SK-N-SH (cell line): ENCODE measurements at regions not wholly inside any gene's neighbourhood (a gene's known extent, or its start where the extent isn't known, plus 50 kb on each side); places are given as distances from the start of the nearest gene placed in this dataset.

Experiments used
- CTCF ChIA-PET: fragments of 300-600, 350-600 bp; formaldehyde crosslinking; extraction: SDS; loops from one replicate; lab custom pipeline; 2021; lab: Yijun Ruan, JAX
- POLR2A ChIA-PET: fragments of 350-600 bp; sonication (Branson Sonifier 250); formaldehyde crosslinking; extraction: SDS; loops from one replicate; lab custom pipeline; 2020; ENCODE audit warnings: antibody characterized with exemption, inconsistent platforms; lab: Yijun Ruan, JAX
- DNase-seq: peaks from one replicate; pipeline ENCODE4 v3.0.0; 2012
- H2AFZ ChIP-seq: fragments of 200-600 bp; sonication (generic); 2 replicates; pipeline ENCODE4 v1.8.1; 2016; ENCODE audit warnings: antibody characterized with exemption, mild to moderate bottlenecking, low read depth
- H3F3A ChIP-seq: fragments of 200-600 bp; sonication (generic); replicated peaks from 2 replicates; pipeline ENCODE3; 2016; ENCODE audit warnings: antibody characterized with exemption, mild to moderate bottlenecking; ENCODE audit not compliant: insufficient read depth
- H3K27ac ChIP-seq, 2 experiments: fragments of 200-500 bp in 1 of 2; fragments of 200-600 bp in 1 of 2; sonication (Bioruptor generic) in 1 of 2; sonication (generic), shearing (Covaris generic) in 1 of 2; 2 replicates each; pipeline versions ENCODE4 v1.5.1 to v1.6.1; 2014 to 2016; ENCODE audit warnings: low read depth in 2 of 2, inconsistent platforms in 1 of 2, low read length in 1 of 2, mild to moderate bottlenecking in 1 of 2, mixed read lengths in 1 of 2
- H3K27me3 ChIP-seq: fragments of 200-600 bp; sonication (generic), shearing (Covaris generic); 2 replicates; pipeline ENCODE4 v1.6.1; 2016; ENCODE audit warnings: mixed run types; ENCODE audit not compliant: insufficient read depth
- H3K36me3 ChIP-seq, 2 experiments: fragments of 200-500 bp in 1 of 2; fragments of 200-600 bp in 1 of 2; sonication (Bioruptor generic) in 1 of 2; sonication (generic) in 1 of 2; replicated peaks in 1 of 2; 2 replicates each; pipeline versions ENCODE3 to v1.5.1; 2014 to 2016; ENCODE audit warnings: low read length in 1 of 2, mild to moderate bottlenecking in 1 of 2; ENCODE audit not compliant: insufficient read depth in 2 of 2, control insufficient read depth in 1 of 2
- H3K4me1 ChIP-seq, 2 experiments: fragments of 200-500 bp in 1 of 2; fragments of 200-600 bp in 1 of 2; sonication (Bioruptor generic) in 1 of 2; sonication (generic), shearing (Covaris generic) in 1 of 2; 2 replicates each; pipeline versions ENCODE4 v1.5.1 to v1.6.1; 2014 to 2016; ENCODE audit warnings: low read depth in 1 of 2, low read length in 1 of 2, mixed run types in 1 of 2; ENCODE audit not compliant: insufficient read depth in 2 of 2, control insufficient read depth in 1 of 2
- H3K4me2 ChIP-seq: fragments of 200-600 bp; sonication (generic), shearing (Covaris generic); 2 replicates; pipeline ENCODE4 v1.6.1; 2017; ENCODE audit warnings: mixed run types
- H3K4me3 ChIP-seq, 2 experiments: fragments of 200-500 bp in 1 of 2; fragments of 200-600 bp in 1 of 2; sonication (Bioruptor generic) in 1 of 2; sonication (generic), shearing (Covaris generic) in 1 of 2; 2 replicates each; pipeline versions ENCODE4 v1.5.1 to v1.8.1; 2014 to 2016; ENCODE audit warnings: low read depth in 2 of 2, inconsistent platforms in 1 of 2, low read length in 1 of 2, mild to moderate bottlenecking in 1 of 2, mixed read lengths in 1 of 2, moderate library complexity in 1 of 2
- H3K79me2 ChIP-seq: fragments of 200-600 bp; sonication (generic); 2 replicates; pipeline ENCODE4 v1.8.1; 2017; ENCODE audit warnings: mild to moderate bottlenecking; ENCODE audit not compliant: insufficient read depth
- H3K9ac ChIP-seq: fragments of 200-600 bp; sonication (generic); 2 replicates; pipeline ENCODE4 v1.6.1; 2017; ENCODE audit warnings: mixed run types
- H3K9me2 ChIP-seq: fragments of 200-600 bp; sonication (generic); 2 replicates; pipeline ENCODE4 v1.6.1; 2017; ENCODE audit warnings: mixed run types
- H3K9me3 ChIP-seq: fragments of 200-600 bp; sonication (generic); 2 replicates; pipeline ENCODE4 v1.6.1; 2017; ENCODE audit warnings: mixed run types, mild to moderate bottlenecking, moderate library complexity
- H4K20me1 ChIP-seq: fragments of 200-600 bp; sonication (generic); 2 replicates; pipeline ENCODE4 v1.6.1; 2017; ENCODE audit warnings: mild to moderate bottlenecking, mixed run types; ENCODE audit not compliant: insufficient read depth
- ELF1 ChIP-seq: IDR thresholded peaks from 2 replicates; pipeline ENCODE4 v1.4.0; 2012
- EP300 ChIP-seq, 2 experiments: IDR thresholded peaks; 2 replicates each; pipeline versions ENCODE4 v1.4.0 to v1.6.1; 2012; ENCODE audit warnings: borderline replicate concordance in 1 of 2, low read depth in 1 of 2, low read length in 1 of 2
- EZH2phosphoT487 ChIP-seq: fragments of 200-600 bp; sonication (generic); IDR thresholded peaks from 2 replicates; pipeline ENCODE4 v1.6.1; 2017; ENCODE audit warnings: low read depth, mixed run types, mild to moderate bottlenecking, antibody characterized with exemption, moderate library complexity, borderline replicate concordance
- FOXM1 ChIP-seq: IDR thresholded peaks from 2 replicates; pipeline ENCODE4 v1.4.0; 2012; ENCODE audit warnings: low read depth, mild to moderate bottlenecking
- JUND ChIP-seq: IDR thresholded peaks from 2 replicates; pipeline ENCODE4 v1.4.0; 2012
- MXI1 ChIP-seq: IDR thresholded peaks from 2 replicates; pipeline ENCODE4 v1.6.1; 2012; ENCODE audit warnings: mild to moderate bottlenecking, low read depth, low read length, improper control_type of control experiment
- NRF1 ChIP-seq: IDR thresholded peaks from 2 replicates; pipeline ENCODE4 v1.6.1; 2012; ENCODE audit warnings: low read depth, mild to moderate bottlenecking, low read length
- POLR2AphosphoS5 ChIP-seq: IDR thresholded peaks from 2 replicates; pipeline ENCODE4 v1.6.1; 2012; ENCODE audit warnings: low read depth, low read length
- RCOR1 ChIP-seq: fragments of 150-350 bp; IDR thresholded peaks from 2 replicates; pipeline ENCODE4 v1.6.1; 2017; ENCODE audit warnings: antibody characterized with exemption, low read length
- RXRA ChIP-seq: IDR thresholded peaks from 2 replicates; pipeline ENCODE4 v1.4.0; 2012; ENCODE audit warnings: low read depth, mild to moderate bottlenecking, borderline replicate concordance
- SMC3 ChIP-seq: IDR thresholded peaks from 2 replicates; pipeline ENCODE4 v1.6.1; 2012; ENCODE audit warnings: low read depth, low read length, improper control_type of control experiment
- TAF1 ChIP-seq: IDR thresholded peaks from 2 replicates; pipeline ENCODE4 v1.6.1; 2012; ENCODE audit warnings: low read depth, mild to moderate bottlenecking, low read length, moderate library complexity, borderline replicate concordance
- YY1 ChIP-seq: IDR thresholded peaks from 2 replicates; pipeline ENCODE4 v1.4.0; 2012; ENCODE audit warnings: low read depth, mild to moderate bottlenecking
- ZBTB33 ChIP-seq: IDR thresholded peaks from 2 replicates; pipeline ENCODE4 v1.4.0; 2012; ENCODE audit warnings: low read depth, borderline replicate concordance
- WGBS: methylation state at CpG from one replicate; pipeline ENCODE4 v1.1.6; 2017; ENCODE audit warnings: low lambda C conversion rate; 5-methylcytosine and 5-hydroxymethylcytosine counted together
- TF ChIP-seq, protein P1 (sequence below): fragments of 150-350 bp; IDR thresholded peaks from 2 replicates; pipeline ENCODE4 v1.6.1; 2016; ENCODE audit warnings: mild to moderate bottlenecking, low read depth, low read length
- TF ChIP-seq, protein P2 (sequence below): IDR thresholded peaks from 2 replicates; pipeline ENCODE4; 2012
- TF ChIP-seq, protein P3 (sequence below): fragments of 200-600 bp; sonication (generic); IDR thresholded peaks from 2 replicates; pipeline ENCODE4 v1.6.1; 2017; ENCODE audit warnings: antibody characterized with exemption, mild to moderate bottlenecking, moderate library complexity
- TF ChIP-seq, protein P4 (sequence below): fragments of 150-350 bp; IDR thresholded peaks from 2 replicates; pipeline ENCODE4 v1.6.1; 2017; ENCODE audit warnings: antibody characterized with exemption, low read length, low read depth, borderline replicate concordance

- Histone ChIP-seq H3K9ac (no peak overlapping the region), H3K9me2 (no peaks in the 10 kb centered on the region), H3K9me3 (no peaks in the 10 kb centered on the region), H3K4me1 (no peaks in the 10 kb centered on the region), H3K79me2 (no peaks in the 10 kb centered on the region), H3K4me3 (no peak overlapping the region), H4K20me1 (no peaks in the 10 kb centered on the region), H3F3A (no peaks in the 10 kb centered on the region), H3K4me2 (no peak overlapping the region), H3K27me3 (no peaks in the 10 kb centered on the region), H3K27ac (no peak overlapping the region), H2AFZ (no peak overlapping the region), H3K36me3 (no peaks in the 10 kb centered on the region)
- DNase-seq: no peak
- TF ChIP-seq MXI1 (no peak), FOXM1 (no peak)
- 0% methylated on average over 3 of the region's 3 CpGs for WGBS
- POLR2A ChIA-PET: no interaction called here
- CTCF ChIA-PET: interaction anchor here (1.5 kb wide), 1 partner anchor 15 kb away, joined by 4 read pairs; no protein-coding TSS in a partner anchor
Measured at GRCh38 chr2:81692566-81692965, 1388.0 kb upstream of the LRRTM1 start.

DNA sequence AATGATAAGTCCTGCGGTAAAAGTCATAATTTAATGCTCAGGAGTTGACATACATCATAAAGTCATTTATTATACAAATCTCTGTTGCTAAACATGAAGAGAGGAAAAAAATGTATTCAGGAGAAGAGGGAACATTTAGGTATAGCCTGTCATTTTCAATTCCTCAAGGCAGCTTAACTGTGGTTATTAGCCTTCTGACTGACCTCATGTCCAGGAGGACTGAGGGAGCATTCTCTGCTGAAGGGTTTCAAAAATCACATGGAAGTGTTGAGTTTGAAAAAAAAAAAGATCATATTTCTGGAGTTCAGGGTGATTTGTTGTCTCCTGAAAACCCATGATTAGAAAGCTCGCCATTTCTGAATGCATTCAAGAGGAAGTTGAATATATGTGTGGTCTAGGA, 1371.1 kb upstream of the LRRTM1 start:
- H3K4me2 ChIP-seq: no peak overlapping the region
- H3K4me3 ChIP-seq: no peak overlapping the region
- TF ChIP-seq, protein P1, sequence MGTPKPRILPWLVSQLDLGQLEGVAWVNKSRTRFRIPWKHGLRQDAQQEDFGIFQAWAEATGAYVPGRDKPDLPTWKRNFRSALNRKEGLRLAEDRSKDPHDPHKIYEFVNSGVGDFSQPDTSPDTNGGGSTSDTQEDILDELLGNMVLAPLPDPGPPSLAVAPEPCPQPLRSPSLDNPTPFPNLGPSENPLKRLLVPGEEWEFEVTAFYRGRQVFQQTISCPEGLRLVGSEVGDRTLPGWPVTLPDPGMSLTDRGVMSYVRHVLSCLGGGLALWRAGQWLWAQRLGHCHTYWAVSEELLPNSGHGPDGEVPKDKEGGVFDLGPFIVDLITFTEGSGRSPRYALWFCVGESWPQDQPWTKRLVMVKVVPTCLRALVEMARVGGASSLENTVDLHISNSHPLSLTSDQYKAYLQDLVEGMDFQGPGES: no peak
- TF ChIP-seq MXI1 (no peak), JUND (no peak), ZBTB33 (no peak), NRF1 (no peak), RXRA (no peak), YY1 (no peak), EP300 (IDR thresholded peaks at IDR 0.05; ENCODE audit: borderline replicate concordance in 1 of 2, low read depth in 1 of 2, low read length in 1 of 2) (no peak), SMC3 (no peak), RCOR1 (no peak), ELF1 (no peak), POLR2AphosphoS5 (no peak), TAF1 (no peak), EZH2phosphoT487 (no peak)
- TF ChIP-seq, protein P2, sequence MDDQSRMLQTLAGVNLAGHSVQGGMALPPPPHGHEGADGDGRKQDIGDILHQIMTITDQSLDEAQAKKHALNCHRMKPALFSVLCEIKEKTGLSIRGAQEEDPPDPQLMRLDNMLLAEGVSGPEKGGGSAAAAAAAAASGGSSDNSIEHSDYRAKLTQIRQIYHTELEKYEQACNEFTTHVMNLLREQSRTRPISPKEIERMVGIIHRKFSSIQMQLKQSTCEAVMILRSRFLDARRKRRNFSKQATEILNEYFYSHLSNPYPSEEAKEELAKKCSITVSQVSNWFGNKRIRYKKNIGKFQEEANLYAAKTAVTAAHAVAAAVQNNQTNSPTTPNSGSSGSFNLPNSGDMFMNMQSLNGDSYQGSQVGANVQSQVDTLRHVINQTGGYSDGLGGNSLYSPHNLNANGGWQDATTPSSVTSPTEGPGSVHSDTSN: no peak
- TF ChIP-seq, protein P3, sequence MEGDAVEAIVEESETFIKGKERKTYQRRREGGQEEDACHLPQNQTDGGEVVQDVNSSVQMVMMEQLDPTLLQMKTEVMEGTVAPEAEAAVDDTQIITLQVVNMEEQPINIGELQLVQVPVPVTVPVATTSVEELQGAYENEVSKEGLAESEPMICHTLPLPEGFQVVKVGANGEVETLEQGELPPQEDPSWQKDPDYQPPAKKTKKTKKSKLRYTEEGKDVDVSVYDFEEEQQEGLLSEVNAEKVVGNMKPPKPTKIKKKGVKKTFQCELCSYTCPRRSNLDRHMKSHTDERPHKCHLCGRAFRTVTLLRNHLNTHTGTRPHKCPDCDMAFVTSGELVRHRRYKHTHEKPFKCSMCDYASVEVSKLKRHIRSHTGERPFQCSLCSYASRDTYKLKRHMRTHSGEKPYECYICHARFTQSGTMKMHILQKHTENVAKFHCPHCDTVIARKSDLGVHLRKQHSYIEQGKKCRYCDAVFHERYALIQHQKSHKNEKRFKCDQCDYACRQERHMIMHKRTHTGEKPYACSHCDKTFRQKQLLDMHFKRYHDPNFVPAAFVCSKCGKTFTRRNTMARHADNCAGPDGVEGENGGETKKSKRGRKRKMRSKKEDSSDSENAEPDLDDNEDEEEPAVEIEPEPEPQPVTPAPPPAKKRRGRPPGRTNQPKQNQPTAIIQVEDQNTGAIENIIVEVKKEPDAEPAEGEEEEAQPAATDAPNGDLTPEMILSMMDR: no peak
- TF ChIP-seq, protein P4, sequence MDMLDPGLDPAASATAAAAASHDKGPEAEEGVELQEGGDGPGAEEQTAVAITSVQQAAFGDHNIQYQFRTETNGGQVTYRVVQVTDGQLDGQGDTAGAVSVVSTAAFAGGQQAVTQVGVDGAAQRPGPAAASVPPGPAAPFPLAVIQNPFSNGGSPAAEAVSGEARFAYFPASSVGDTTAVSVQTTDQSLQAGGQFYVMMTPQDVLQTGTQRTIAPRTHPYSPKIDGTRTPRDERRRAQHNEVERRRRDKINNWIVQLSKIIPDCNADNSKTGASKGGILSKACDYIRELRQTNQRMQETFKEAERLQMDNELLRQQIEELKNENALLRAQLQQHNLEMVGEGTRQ: no peak
- H3K9me2 ChIP-seq: no peaks in the 10 kb centered on the region
- H4K20me1 ChIP-seq: no peaks in the 10 kb centered on the region
- H3K9me3 ChIP-seq: no peaks in the 10 kb centered on the region
- H3K27me3 ChIP-seq: no peaks in the 10 kb centered on the region
- 0% methylated on average over 2 of the region's 2 CpGs for WGBS
- no peak overlapping the region for H2AFZ ChIP-seq
- H3K79me2 ChIP-seq: no peaks in the 10 kb centered on the region
- H3K9ac ChIP-seq: no peak overlapping the region
- ChIA-PET POLR2A (no interaction called here), CTCF (no interaction called here)
- no peaks in the 10 kb centered on the region for H3K4me1 ChIP-seq
- H3F3A ChIP-seq: no peaks in the 10 kb centered on the region
- no peaks in the 10 kb centered on the region for H3K36me3 ChIP-seq
- no peak for DNase-seq
- H3K27ac ChIP-seq: no peak overlapping the region
